HepG2 (cell line): ENCODE measurements at regions not wholly inside any gene's neighbourhood (a gene's known extent, or its start where the extent isn't known, plus 50 kb on each side); places are given as distances from the start of the nearest gene placed in this dataset.

ENCODE experiments used
- ATAC-seq: fragments of 200-7000 bp; cut with Tn5 transposase; 3 replicates; pipeline ENCODE4 v1.9.1; 2020; ENCODE audit warnings: mild to moderate bottlenecking, moderate library complexity
- BruUV-seq: library from RNA; stranded (reverse); fragments of 400-500 nt; replicated peaks from 2 replicates; lab custom pipeline; 2021; lab: Mats Ljungman, UMichigan
- CTCF ChIA-PET: fragments of 300-600 bp; formaldehyde crosslinking; extraction: SDS; loops from one replicate; lab custom pipeline; 2021; ENCODE audit warnings: low total read pairs, inconsistent platforms, low intra/inter-chr PET ratio; lab: Yijun Ruan, JAX
- POLR2A ChIA-PET: fragments of 350-600 bp; sonication (Branson Sonifier 250); formaldehyde crosslinking; loops from one replicate; lab custom pipeline; 2020; ENCODE audit warnings: antibody characterized with exemption, inconsistent platforms; lab: Yijun Ruan, JAX
- DNase-seq: peaks from one replicate; pipeline ENCODE4 v3.0.0-alpha.2; 2015; ENCODE audit warnings: low spot score
- FAIRE-seq: peaks from 3 replicates; lab custom pipeline; 2011; peaks lifted over from hg19 to GRCh38; lab: Jason Lieb, UNC
- H2AFZ ChIP-seq: one replicate; pipeline ENCODE4 v1.6.1; 2011; ENCODE audit warnings: low read length, inconsistent platforms
- H3K27ac ChIP-seq: fragments of 300-600 bp; 3 replicates; pipeline ENCODE4 v1.8.0; 2011; ENCODE audit warnings: mixed run types, mild to moderate bottlenecking, mixed read lengths, low read length, inconsistent platforms; ENCODE audit not compliant: insufficient read depth; ENCODE audit errors: extremely low read length
- H3K27me3 ChIP-seq, 2 experiments: fragments of 200-600 bp in 1 of 2; 2 replicates in 1 of 2; 3 replicates in 1 of 2; pipeline versions ENCODE4 v1.6.0 to v1.8.0; 2011; ENCODE audit warnings: low read length in 2 of 2, mild to moderate bottlenecking in 2 of 2, moderate library complexity in 2 of 2, inconsistent platforms in 1 of 2; ENCODE audit not compliant: insufficient read depth in 2 of 2, control insufficient read depth in 1 of 2
- H3K36me3 ChIP-seq, 2 experiments: fragments of 200-600 bp in 1 of 2; replicated peaks in 1 of 2; 2 replicates in 1 of 2; 3 replicates in 1 of 2; pipeline versions ENCODE4 v1.5.1 to v1.8.0; 2011; ENCODE audit warnings: low read length in 2 of 2, inconsistent platforms in 1 of 2; ENCODE audit not compliant: insufficient read depth in 2 of 2, control insufficient read depth in 1 of 2
- H3K4me1 ChIP-seq: 2 replicates; pipeline ENCODE4 v1.5.1; 2012; ENCODE audit warnings: low read length, inconsistent platforms; ENCODE audit not compliant: insufficient read depth
- H3K4me2 ChIP-seq: 2 replicates; pipeline ENCODE4 v1.6.0; 2011; ENCODE audit warnings: low read depth, low read length, inconsistent platforms
- H3K4me3 ChIP-seq, 3 experiments: fragments of 200-600 bp in 1 of 3; sonication (generic), shearing (Covaris generic) in 1 of 3; replicated peaks in 1 of 3; 2 replicates each; pipeline ENCODE4 v1.5.1; 2011 to 2016; ENCODE audit warnings: low read length in 3 of 3, inconsistent platforms in 2 of 3, low read depth in 2 of 3, mild to moderate bottlenecking in 2 of 3, control low read depth in 1 of 3, mixed read lengths in 1 of 3; ENCODE audit not compliant: insufficient read depth in 1 of 3
- H3K79me2 ChIP-seq: one replicate; pipeline ENCODE4 v1.6.1; 2011; ENCODE audit warnings: low read length, inconsistent platforms; ENCODE audit not compliant: insufficient read depth
- H3K9ac ChIP-seq: 2 replicates; pipeline ENCODE4 v1.6.0; 2011; ENCODE audit warnings: mild to moderate bottlenecking, low read depth, low read length, inconsistent platforms; ENCODE audit not compliant: insufficient read depth
- H3K9me3 ChIP-seq: 2 replicates; pipeline ENCODE4 v1.5.1; 2012; ENCODE audit warnings: mild to moderate bottlenecking, low read length
- H4K20me1 ChIP-seq: 2 replicates; pipeline ENCODE4 v1.6.0; 2011; ENCODE audit warnings: inconsistent platforms, mild to moderate bottlenecking, low read length, moderate library complexity; ENCODE audit not compliant: insufficient read depth
- MYC ChIP-seq: sonication (generic); formaldehyde crosslinking; IDR thresholded peaks from 2 replicates; pipeline ENCODE4 v1.9.0; 2021; ENCODE audit warnings: missing genetic modification reagents, borderline replicate concordance
- PHF20 ChIP-seq: sonication (generic); formaldehyde crosslinking; IDR thresholded peaks from 2 replicates; pipeline ENCODE4 v1.5.0; 2020; ENCODE audit warnings: mild to moderate bottlenecking, missing genetic modification reagents
- REST ChIP-seq, 2 experiments: IDR thresholded peaks; 2 replicates each; pipeline ENCODE4 v1.6.1; 2011 to 2012; ENCODE audit warnings: low read length in 2 of 2, borderline replicate concordance in 1 of 2, low read depth in 1 of 2, mild to moderate bottlenecking in 1 of 2, moderate library complexity in 1 of 2
- SALL1 ChIP-seq: sonication (generic); formaldehyde crosslinking; IDR thresholded peaks from 2 replicates; pipeline ENCODE4 v1.8.0; 2022; ENCODE audit warnings: mild to moderate bottlenecking, missing genetic modification reagents
- ZNF367 ChIP-seq: sonication (generic); formaldehyde crosslinking; IDR thresholded peaks from 2 replicates; pipeline ENCODE4 v1.4.0; 2020; ENCODE audit warnings: missing genetic modification reagents, borderline replicate concordance
- ZNF775 ChIP-seq: sonication (generic); formaldehyde crosslinking; IDR thresholded peaks from 2 replicates; pipeline ENCODE4 v1.4.0; 2020; ENCODE audit warnings: missing genetic modification reagents, mild to moderate bottlenecking, moderate library complexity, borderline replicate concordance
- WGBS: methylation state at CpG from one replicate; pipeline ENCODE4 v1.1.6; 2017; ENCODE audit warnings: low lambda C conversion rate; 5-methylcytosine and 5-hydroxymethylcytosine counted together
- in situ Hi-C: cut with HindIII; loops from 2 replicates; pipeline ENCODE4 v1.10.0; 2017; ENCODE audit warnings: low pct_unique_long_range_greater_than_20kb; ENCODE audit not compliant: extremely low pct_ligation_motif_present
- intact Hi-C: fragments of 100-400 bp; cut with micrococcal nuclease; formaldehyde crosslinking; loops from one replicate; pipeline ENCODE4 v1.10.0; 2022; ENCODE audit not compliant: unreplicated experiment

GRCh38 chr11:56842814-56843794 is 94.6 kb upstream of the OR9G4 start:
- FAIRE-seq = no peak
- ChIA-PET CTCF (interaction anchor here (2.0 kb wide), 1 partner anchor 406 kb away, joined by 7 read pairs; no protein-coding TSS in a partner anchor), POLR2A (no interaction called here)
- H3K9ac ChIP-seq = no peak overlapping the region
- WGBS = 2% methylated on average over 5 of the region's 5 CpGs
- H3K9me3 ChIP-seq = no peaks in the 10 kb centered on the region
- TF ChIP-seq MYC (no peak), ZNF775 (no peak), SALL1 (CRISPR knock-in tag) (no peak), REST (IDR thresholded peaks at IDR 0.05; ENCODE audit: borderline replicate concordance in 1 of 2, low read depth in 1 of 2, low read length in 2 of 2) (no peak), ZNF367 (CRISPR knock-in tag) (no peak), PHF20 (CRISPR knock-in tag) (no peak)
- H3K79me2 ChIP-seq = no peaks in the 10 kb centered on the region
- no peak overlapping the region for H2AFZ ChIP-seq
- H3K27ac ChIP-seq = no peak overlapping the region
- BruUV-seq = no TSS peak
- H3K4me1 ChIP-seq = no peaks in the 10 kb centered on the region
- ATAC-seq = no peak
- H3K4me2 ChIP-seq = no peak overlapping the region
- intact Hi-C loops (no loop called here), in situ Hi-C loops (loop anchor here (5.0 to 10.0 kb wide), 3 partner anchors 282 to 512 kb away; no protein-coding TSS in a partner anchor)
- H3K27me3 ChIP-seq = peaks cover 0 to 7% of the 10 kb centered on the region in 2 experiments; a peak in 1 of 5 replicates
- no peaks in the 10 kb centered on the region for H3K36me3 ChIP-seq
- H3K4me3 ChIP-seq = no peak overlapping the region
- no peak for DNase-seq
- H4K20me1 ChIP-seq = no peaks in the 10 kb centered on the region
